HT-29 (cell line): ENCODE measurements at regions not wholly inside any gene's neighbourhood (a gene's known extent, or its start where the extent isn't known, plus 50 kb on each side); places are given as distances from the start of the nearest gene placed in this dataset.
"Not testable (repeated sequence)": the region's sequence is repeated elsewhere in the genome, so short reads cannot be mapped to it uniquely, and the experiment has no call there.

Experiments used
- DNase-seq: peaks from one replicate; pipeline ENCODE4 v3.0.0-alpha.2; 2015; ENCODE audit warnings: low spot score

DNA sequence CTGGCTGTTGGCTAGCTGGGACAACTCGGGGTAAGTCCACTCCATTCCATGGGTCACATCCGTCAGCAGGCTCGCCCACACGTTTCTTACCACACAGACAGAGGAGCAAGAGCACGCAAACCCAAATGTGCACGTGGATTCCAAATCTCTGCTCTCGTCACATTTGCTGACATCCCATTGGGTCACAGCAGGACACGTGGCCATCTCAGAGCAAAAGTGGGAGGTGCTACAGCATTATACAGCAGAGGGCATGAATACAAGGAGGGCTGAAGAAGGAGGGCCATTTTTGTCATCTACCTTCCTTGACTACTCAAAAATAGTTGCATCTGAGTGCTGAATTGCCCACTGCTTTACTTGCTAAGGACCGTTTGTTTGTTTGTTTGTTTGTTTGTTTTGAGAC lies 84.7 kb downstream of the RBBP6 start:
- no peak for DNase-seq

DNA sequence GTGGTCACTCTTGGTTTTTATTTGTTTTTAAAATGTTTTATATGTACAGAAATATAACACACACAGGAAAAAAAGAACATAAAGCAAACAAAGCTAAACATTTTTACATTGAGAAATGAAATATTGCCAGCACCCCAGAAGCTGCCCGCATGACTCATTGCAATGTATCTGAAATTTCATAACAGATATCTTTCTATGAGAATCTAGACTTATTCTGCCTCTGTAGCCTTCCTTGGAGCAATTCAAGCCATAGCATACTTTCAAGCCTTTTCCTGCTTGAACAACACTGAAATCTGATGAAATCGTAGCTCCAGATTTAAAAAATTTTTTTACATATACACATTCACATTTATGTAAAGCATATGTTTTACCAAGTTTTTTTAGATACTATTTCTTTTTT lies 86.9 kb downstream of the RBBP6 start:
- no peak for DNase-seq

DNA sequence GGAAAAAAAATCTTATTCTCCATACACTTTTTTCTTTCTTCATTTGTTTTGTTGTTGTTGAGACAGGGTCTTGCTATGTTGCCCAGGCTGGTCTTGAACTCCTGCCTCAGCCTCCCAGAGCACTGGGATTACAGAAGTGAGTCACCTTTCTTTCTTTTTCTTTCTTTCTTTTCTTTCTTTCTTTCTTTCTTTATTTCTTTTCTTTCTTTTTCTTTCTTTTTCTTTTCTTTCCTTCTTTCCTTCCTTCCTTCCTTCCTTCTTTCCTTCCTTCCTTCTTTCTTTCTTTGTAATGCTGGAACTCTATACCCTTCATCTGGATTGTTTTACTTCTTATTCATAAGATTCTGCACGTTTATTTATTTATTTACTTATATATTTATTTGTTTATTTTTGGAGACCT lies 94.5 kb upstream of the TNRC6A start:
- DNase-seq, result no peak

DNA sequence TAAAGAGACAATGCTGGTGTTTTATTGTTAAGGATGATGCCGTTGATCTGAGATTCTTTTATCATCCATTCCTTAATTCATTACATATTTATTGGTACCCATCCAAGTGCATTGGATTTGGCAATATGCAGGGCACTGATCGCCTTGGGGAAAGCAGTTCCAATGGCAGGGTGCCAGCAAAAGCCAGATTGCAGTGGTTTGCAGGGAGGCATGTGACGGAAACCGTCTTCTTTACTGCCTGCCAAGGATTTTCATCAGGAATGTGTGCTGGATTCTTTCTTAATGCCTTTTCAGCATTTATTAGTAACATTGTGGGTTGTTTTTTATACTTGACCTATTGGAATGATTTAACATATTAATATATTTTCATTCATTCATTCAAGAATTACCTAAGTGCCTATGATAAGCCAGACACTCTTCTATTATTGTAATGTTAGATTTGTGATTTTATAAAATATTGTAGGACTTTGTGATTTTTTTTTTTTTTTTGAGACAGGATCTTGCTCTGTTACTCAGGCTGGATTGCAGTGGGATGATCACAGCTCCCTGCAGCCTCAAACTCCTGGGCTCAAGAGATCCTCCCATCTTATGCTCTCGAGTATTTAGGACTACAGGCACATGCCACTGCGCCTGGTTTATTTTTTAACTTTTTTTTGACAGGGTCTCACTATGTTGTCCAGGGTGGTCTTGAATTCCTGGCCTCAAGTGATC lies 93.4 kb upstream of the TNRC6A start:
- DNase-seq, result peak; percentile 28

DNA sequence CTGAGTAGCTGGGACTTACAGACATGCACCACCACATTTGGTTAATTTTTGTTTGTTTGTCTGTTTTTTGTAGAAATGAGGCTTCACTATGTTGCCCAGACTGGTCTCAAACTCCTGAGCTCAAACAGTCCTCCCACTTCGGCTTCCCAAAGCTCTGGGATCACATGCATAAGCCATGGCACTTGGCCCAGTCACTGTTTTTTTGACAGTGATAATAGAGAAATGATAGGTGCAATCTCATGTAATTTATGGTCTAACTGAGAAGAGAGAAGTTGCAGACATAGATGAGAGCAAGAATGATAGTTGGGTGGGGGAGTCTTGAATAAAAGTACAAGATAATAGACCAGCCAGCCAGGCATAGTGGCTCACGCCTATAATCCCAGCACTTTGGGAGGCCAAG lies 89.7 kb upstream of the TNRC6A start:
- DNase-seq, result no peak

DNA sequence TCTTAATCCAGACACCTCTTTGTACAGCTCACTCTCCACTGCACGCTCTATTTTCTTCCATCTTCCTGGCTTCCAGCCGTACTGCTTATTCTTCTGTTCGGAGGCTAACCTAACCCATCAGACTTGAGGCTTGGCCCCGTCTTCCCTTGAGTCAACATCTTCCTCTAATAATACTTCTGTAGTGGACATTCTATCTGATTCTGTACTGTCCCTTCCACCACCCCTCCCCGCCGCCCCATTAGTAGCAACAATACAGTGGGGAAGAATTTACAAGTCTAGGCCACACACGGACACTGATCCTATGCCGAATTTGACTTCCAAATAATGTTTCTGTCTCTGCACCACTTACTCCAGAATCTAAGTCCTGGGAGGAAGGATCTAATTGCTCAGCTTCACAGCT lies 86.0 kb upstream of the TNRC6A start:
- DNase-seq, result no peak

DNA sequence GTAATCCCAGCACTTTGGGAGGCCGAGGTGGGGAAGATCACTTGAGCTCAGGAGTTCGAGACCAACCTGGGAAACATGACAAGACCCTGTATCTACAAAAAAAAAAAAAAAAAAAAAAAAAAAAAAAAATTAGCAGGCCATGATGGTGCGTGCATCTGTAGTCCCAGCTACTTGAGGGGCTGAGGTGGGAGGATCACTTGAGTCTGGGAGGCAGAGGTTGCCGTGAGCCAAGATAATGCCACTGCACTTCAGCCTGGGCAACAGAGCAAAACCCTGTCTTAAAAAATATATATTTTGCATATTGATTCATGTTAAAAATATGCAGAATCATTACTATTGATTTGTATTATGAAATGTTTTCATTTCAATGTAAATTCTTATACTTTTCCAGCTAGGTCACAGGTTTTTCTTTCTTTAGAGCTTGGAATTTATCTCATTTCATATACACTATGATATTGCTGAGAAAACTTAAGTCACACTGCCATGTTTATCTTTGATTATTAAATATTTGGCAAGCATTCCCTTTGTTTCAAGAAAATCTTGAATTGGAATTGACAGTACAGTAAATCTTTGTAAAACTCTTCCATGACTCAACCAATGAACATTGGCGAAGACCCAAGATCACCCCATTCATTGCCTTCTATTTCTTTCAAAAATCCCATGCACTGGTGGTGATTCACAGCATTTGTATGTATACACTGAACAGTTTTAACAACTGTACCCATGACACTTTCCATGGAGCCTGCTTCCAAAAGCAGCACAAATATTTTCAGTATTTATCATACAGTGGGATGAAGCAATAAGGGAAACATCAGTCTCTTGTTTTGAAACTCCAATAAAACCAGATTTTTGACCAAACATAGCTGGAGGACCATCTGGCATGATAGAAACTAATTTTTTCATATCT lies 83.5 kb upstream of the TNRC6A start:
- peak; percentile 6 for DNase-seq

DNA sequence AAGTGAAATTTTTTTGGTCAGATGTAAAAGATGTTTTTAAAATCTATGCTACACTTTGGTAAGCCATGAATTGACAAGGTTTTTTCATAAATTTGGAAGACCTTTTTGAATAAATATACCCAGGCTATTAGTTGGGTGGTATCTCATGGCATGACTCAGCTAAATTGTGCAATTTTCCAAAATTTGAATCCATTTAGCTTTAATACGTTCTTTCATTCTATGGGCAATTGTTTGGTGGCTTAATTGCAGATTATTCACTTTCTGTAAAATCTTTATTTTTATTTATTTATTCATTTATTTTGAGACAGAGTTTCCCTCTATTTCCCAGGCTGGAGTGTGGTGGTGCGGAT lies 82.8 kb upstream of the TNRC6A start:
- DNase-seq, result no peak

DNA sequence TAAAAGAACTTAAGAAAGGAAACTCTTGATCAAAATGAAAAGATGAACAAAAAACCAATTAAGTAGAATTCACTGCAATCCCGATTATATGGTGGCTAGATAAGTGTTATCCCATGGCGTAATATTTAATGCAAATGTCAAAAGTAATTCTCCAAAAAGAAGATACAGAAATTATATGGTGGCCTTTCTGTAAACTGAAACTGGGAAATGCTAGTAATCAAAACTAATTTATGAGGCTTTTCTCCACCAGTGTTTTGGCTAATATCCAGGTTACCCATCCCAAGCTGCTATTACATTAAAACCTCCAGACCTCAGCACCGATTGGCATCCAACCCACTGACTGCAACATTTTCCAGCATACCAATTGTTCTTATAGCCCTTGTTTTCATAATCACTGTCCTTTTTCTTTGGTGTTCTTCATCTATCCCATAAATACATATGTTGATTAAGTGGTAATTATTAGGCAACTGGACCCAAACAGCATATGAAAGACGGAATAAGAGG lies 77.2 kb upstream of the TNRC6A start:
- no peak for DNase-seq

DNA sequence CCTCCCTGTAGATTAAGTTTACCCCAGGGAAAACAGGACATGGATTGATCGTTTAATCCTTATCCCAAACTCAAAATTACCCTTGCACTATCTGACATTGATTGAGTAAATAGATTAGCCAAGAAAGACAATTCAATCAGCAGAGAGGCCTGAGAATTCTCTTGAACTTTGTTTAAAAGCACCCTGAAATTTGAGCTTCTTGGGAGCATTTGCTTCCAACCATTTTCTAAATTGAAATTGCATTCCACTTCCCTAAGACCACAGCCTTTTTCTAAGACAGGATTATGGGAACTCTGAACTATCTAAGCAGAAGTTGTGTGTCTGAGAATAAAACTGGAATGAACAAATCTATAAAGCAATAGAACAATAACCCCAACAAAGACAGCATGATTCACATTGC lies 76.6 kb upstream of the TNRC6A start:
- DNase-seq, result no peak

DNA sequence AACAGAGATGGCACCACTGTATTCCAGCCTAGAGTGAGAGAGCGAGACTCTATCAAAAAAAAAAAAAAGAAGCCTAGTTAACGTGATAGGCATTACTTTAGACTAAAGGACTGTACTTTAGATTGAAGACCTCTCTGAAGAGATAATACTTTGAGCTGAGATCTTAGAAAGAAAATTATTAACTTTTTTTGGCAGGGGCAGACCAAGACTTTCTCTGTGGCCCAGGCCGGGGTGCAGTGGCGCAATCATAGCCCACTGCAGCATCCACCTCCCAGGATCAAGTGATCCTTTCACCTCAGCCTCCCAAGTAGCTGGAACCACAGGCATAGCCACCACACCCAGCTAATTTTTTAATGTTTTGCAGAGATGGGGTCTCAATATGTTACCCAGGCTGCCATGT lies 75.7 kb upstream of the TNRC6A start:
- DNase-seq, result no peak

DNA sequence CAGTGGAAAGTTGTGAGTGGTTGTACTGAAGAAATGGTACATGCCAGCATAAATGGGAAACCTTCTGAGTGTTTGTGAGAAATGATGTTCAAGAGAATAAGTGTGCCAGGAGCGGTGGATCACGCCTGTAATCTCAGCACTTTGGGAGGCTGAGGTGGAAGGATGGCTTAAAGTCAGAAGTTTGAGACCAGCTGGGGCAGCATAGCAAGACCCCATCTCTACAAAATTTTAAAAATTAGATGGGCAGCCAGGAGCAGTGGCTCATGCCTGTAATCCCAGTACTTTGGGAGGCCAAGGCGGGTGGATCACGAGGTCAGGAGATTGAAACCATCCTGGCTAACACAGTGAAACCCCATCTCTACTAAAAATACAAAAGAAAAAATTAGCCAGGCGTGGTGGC lies 63.5 kb upstream of the TNRC6A start:
- not testable (repeated sequence) for DNase-seq

DNA sequence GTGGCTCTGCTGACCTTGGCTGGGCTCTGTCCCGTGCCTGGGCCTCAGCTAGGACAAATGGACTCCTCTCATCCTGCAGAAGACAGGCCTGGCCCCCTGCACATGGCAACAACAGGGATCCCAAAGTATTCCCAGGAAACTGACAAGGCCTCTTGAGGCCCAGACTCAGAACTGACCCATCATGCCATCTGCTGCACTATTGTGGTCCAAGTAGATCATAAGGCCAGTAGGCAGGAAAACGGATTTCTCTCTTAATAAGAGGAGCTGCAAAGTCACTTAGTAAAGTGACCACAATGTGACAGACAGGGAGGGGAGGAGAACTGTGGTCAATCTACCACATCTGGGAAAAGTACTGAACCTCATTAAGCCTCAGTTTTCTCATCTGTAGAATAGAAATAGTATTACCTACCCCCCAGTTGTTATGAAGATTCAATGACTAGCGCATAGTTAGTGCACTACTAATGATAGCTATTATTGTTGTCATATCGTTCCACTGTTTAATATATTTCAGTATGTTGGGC lies 62.1 kb upstream of the TNRC6A start:
- DNase-seq, result no peak

DNA sequence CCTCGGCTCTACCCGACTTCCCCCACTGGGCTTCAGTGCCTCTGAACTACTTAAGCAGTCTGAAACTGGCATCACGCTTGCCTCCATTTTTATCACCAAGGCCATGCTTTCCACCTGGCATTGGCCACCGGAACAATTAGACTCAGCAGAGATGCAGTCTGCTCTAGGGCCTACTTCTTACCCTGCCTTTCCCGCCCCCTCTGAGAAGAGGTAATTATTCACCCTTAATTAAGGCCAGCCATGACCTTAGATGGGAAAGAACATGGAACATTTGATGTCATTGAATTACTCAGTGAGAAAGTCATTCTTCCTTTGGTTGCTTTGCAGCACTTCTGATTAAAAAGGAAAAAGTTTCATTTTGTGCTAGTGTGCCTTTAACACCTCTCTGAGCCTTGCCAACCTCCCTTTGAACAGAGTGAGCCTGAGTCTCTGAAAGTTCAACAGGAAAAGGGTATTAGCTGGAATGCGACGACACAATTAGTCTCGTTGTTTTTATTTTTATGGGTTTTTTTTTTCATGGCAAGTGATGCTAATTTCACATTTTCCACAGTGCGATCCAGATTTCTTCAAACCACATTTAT lies 60.9 kb upstream of the TNRC6A start:
- DNase-seq, result no peak

DNA sequence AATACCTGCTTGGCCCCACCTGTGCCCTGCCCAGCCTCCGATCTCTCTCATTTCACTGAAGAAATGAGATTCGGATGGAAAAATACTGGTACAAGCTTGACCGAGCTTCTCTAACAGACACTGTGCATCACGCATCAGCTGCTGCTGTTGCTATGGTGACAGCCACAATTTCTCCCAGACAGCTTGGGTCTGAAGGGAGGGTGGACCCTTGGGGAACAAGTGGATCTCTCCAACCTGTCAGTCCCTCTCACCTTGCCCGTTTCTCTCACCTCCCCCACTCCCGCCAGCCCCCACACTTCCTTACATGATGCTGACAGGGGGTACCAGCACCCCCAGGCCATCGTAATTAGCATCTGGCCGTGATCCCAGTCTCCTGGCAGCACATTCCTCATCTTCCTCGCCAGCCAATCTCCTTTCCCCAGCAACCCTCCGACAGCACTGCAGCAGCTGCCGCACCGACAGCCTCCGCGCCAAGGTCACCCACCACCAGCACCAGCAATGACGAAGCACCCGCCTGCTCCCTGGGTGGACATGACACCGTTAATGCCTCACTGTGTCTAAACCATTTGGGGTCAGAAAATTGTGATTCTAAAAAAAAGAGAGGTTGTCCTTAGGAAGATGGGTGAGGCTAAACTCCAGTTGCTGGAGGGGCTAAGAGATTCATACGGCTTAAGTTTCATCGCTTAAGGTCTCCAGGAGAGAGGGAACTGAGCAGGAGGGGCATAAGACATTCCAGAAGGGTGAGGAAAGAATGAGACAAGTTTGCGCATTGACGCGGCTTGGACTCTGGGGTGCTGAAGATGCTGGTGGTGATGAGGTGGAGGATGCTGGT lies 58.6 kb upstream of the TNRC6A start:
- DNase-seq, result no peak

DNA sequence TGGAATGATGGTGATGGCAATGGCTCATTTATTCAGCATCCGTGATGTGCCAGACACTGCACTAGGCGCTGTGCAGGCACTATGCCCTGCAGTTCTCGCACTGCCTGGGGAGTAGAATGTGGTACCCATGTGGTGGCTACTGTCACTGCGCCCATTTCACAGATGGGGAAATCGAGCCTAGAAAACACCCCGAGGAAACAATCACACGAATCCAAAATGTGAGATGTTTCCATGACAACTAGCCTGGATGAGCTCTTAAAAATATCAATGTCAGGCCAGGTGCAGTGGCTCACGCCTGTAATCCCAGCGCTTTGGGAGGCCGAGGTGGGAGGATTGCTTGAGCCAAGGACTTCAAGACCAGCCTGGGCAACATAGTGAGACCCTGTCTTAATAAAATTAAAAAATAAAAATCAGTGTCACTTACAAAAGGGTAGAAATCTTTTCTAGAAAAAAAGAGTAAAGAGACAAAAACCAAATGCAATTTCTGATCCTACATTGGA lies 57.9 kb upstream of the TNRC6A start:
- DNase-seq, result no peak

DNA sequence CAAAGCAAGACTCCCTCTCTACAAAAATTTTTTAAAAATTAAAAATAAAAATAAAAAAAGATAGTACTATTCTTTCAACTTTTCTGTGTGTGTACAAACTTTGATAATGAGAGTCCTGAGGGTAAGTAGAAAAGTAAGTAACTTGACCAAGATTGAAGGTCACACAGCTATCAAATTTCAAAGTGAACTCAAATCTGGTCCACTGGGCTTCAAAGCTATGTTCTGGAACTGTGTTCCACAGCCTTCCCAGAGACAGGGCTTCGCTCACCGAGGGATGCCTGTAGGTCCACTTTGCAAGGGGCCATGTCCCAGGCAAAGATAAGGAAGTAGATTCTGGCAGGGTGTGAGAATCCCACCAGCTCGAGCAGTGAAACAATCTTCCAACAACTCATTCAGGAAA lies 56.3 kb upstream of the TNRC6A start:
- DNase-seq, result no peak

DNA sequence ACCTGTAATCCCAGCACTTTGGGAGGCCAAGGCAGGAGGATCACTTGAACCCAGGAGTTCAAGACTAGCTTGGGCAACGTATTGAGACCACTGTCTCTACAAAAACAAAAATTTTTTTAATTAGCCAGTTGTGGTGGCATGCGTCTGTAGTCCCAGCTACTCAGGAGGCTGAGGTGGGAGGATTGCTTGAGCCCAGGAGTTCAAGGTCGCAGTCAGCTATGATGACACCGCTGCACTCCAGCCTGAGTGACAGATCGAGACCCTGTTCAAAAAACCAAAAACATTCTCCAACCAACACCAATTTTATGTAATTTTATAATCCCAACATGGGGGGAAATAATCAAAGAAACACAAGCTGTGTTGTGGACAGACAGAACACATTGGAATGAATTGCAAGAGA lies 54.6 kb upstream of the TNRC6A start:
- no peak for DNase-seq

DNA sequence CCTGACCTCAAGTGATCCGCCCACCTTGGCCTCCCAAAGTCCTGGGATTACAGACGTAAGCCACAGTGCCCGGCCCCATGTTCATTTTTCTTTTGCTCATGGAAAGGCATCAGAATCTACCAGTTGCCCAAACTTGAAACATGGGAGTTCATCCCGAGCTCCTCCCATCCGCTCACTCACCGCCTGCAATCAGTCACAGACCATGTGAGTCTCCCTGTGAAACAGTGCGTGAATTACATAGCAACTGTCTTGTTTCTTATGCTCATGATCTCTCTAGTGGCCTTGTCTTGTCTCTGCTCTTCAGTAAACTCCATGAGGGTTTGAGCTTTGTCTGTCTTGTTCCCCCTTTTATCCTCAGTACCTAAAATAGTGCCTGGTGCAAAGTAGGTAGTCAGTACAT lies 52.1 kb upstream of the TNRC6A start:
- no peak for DNase-seq
